ENCODE measurements at regions not wholly inside any gene's neighbourhood (a gene's known extent, or its start where the extent isn't known, plus 50 kb on each side); places are given as distances from the start of the nearest gene placed in this dataset.

GRCh38 chr14:45728434-45729225, 475.6 kb upstream of the MIS18BP1 start:
- DNase-seq (ENCODE audit: low spot score): no peak
- no peaks in the 10 kb centered on the region for H3K4me1 ChIP-seq (ENCODE audit: control insufficient read depth in 4 of 4, insufficient read depth in 4 of 4, low read length in 3 of 4)
- H3K9ac ChIP-seq (ENCODE audit: low read depth in 1 of 2, low read length in 2 of 2): no peak overlapping the region
- H3K27ac ChIP-seq (ENCODE audit: low read depth in 1 of 2, low read length in 2 of 2): no peak overlapping the region
- no peaks in the 10 kb centered on the region for H3K36me3 ChIP-seq (ENCODE audit: control insufficient read depth in 4 of 4, insufficient read depth in 3 of 4, low read depth in 1 of 4, low read length in 3 of 4)
- H3K4me3 ChIP-seq (ENCODE audit: low read depth in 1 of 3, low read length in 3 of 3): no peak overlapping the region
- WGBS: 76% methylated on average over 3 of the region's 3 CpGs
- no peaks in the 10 kb centered on the region for H3K9me3 ChIP-seq (ENCODE audit: control insufficient read depth in 4 of 4, low read length in 3 of 4)
- TF ChIP-seq MAX (IDR thresholded peaks at IDR 0.05): no peak
- TF ChIP-seq FOXA2 (IDR thresholded peaks at IDR 0.05): no peak
- no peak for TF ChIP-seq GABPA (IDR thresholded peaks at IDR 0.05 in 1 of 2, conservative IDR thresholded peaks at IDR 0.05 in 1 of 2)
- TF ChIP-seq RXRA (IDR thresholded peaks at IDR 0.05): no peak
- TF ChIP-seq FOXA1 (IDR thresholded peaks at IDR 0.05): no peak
- no peak for TF ChIP-seq TAF1 (conservative IDR thresholded peaks at IDR 0.05)
- TF ChIP-seq ATF3 (IDR thresholded peaks at IDR 0.05): no peak
- TF ChIP-seq YY1 (IDR thresholded peaks at IDR 0.05): no peak
- no peak for TF ChIP-seq CTCF (IDR thresholded peaks at IDR 0.05; ENCODE audit: low read depth, low read length, missing input control)
- no peak for TF ChIP-seq NR2F2 (IDR thresholded peaks at IDR 0.05)
- TF ChIP-seq, protein P1, sequence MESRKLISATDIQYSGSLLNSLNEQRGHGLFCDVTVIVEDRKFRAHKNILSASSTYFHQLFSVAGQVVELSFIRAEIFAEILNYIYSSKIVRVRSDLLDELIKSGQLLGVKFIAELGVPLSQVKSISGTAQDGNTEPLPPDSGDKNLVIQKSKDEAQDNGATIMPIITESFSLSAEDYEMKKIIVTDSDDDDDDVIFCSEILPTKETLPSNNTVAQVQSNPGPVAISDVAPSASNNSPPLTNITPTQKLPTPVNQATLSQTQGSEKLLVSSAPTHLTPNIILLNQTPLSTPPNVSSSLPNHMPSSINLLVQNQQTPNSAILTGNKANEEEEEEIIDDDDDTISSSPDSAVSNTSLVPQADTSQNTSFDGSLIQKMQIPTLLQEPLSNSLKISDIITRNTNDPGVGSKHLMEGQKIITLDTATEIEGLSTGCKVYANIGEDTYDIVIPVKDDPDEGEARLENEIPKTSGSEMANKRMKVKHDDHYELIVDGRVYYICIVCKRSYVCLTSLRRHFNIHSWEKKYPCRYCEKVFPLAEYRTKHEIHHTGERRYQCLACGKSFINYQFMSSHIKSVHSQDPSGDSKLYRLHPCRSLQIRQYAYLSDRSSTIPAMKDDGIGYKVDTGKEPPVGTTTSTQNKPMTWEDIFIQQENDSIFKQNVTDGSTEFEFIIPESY (IDR thresholded peaks at IDR 0.05): no peak
- no peak for TF ChIP-seq EGR1 (IDR thresholded peaks at IDR 0.05; ENCODE audit: low read depth in 2 of 2)
- TF ChIP-seq JUND (IDR thresholded peaks at IDR 0.05): no peak
- no peak for TF ChIP-seq RAD21 (IDR thresholded peaks at IDR 0.05)
- no peak for TF ChIP-seq SP1 (IDR thresholded peaks at IDR 0.05)
- TF ChIP-seq REST (IDR thresholded peaks at IDR 0.05): no peak
- no peak for TF ChIP-seq HNF4G (IDR thresholded peaks at IDR 0.05)
- TF ChIP-seq HNF4A (conservative IDR thresholded peaks at IDR 0.05): no peak
- peaks cover 0 to 3% (median 0%) of the 10 kb centered on the region in 4 donors for H3K27me3 ChIP-seq (ENCODE audit: control insufficient read depth in 4 of 4, insufficient read depth in 4 of 4, low read length in 3 of 4)

Measured in liver (tissue), 8 donors.